Neuronal stem cell (in vitro differentiated cells): ENCODE measurements at regions not wholly inside any gene's neighbourhood (a gene's known extent, or its start where the extent isn't known, plus 50 kb on each side); places are given as distances from the start of the nearest gene placed in this dataset.
A peak's percentile ranks its signal among the peaks of the same experiment; 100 is the strongest.

Source experiments
- DNase-seq: peaks from one replicate; pipeline ENCODE4 v3.0.0-alpha.2; 2013; ENCODE audit warnings: low spot score
- H2AFZ ChIP-seq: one replicate; pipeline ENCODE4 v1.6.1; 2013; ENCODE audit warnings: mild to moderate bottlenecking, low read length, inconsistent platforms
- H2AK5ac ChIP-seq: 2 replicates; pipeline ENCODE4 v1.6.1; 2013; ENCODE audit warnings: low read depth, mild to moderate bottlenecking, inconsistent platforms, low read length, moderate library complexity, mixed read lengths
- H2BK120ac ChIP-seq: 2 replicates; pipeline ENCODE4 v1.6.1; 2013; ENCODE audit warnings: low read depth, mild to moderate bottlenecking, inconsistent platforms, low read length, moderate library complexity, mixed read lengths
- H2BK12ac ChIP-seq: one replicate; pipeline ENCODE4 v1.6.1; 2013; ENCODE audit warnings: low read length, inconsistent platforms
- H2BK15ac ChIP-seq: 2 replicates; pipeline ENCODE4 v1.6.1; 2013; ENCODE audit warnings: mild to moderate bottlenecking, low read length, inconsistent platforms, mixed read lengths
- H2BK5ac ChIP-seq: one replicate; pipeline ENCODE4 v1.6.1; 2013; ENCODE audit warnings: inconsistent platforms, mild to moderate bottlenecking, low read length, moderate library complexity
- H3K14ac ChIP-seq: one replicate; pipeline ENCODE4 v1.6.1; 2013; ENCODE audit warnings: low read length, inconsistent platforms
- H3K18ac ChIP-seq: 2 replicates; pipeline ENCODE4 v1.6.1; 2013; ENCODE audit warnings: low read length, inconsistent platforms
- H3K23ac ChIP-seq: 2 replicates; pipeline ENCODE4 v1.6.1; 2013; ENCODE audit warnings: low read depth, mild to moderate bottlenecking, mixed read lengths, low read length, inconsistent platforms; ENCODE audit not compliant: poor library complexity
- H3K27ac ChIP-seq: replicated peaks from 3 replicates; pipeline ENCODE4 v1.5.1; 2013; ENCODE audit warnings: low read length, inconsistent platforms
- H3K27me3 ChIP-seq, 3 experiments: 2 replicates each; pipeline ENCODE4 v1.6.1; 2013; ENCODE audit warnings: low read length in 3 of 3, mild to moderate bottlenecking in 2 of 3, inconsistent platforms in 1 of 3, low read depth in 1 of 3, mixed read lengths in 1 of 3, moderate library complexity in 1 of 3; ENCODE audit not compliant: control insufficient read depth in 3 of 3, insufficient read depth in 3 of 3
- H3K36me3 ChIP-seq, 2 donors: replicated peaks in 1 of 2; 2 replicates each; pipeline ENCODE4 v1.6.1; 2013; ENCODE audit warnings: low read length in 2 of 2; ENCODE audit not compliant: control insufficient read depth in 2 of 2, insufficient read depth in 2 of 2
- H3K4ac ChIP-seq: 2 replicates; pipeline ENCODE4 v1.6.1; 2013; ENCODE audit warnings: inconsistent platforms, mild to moderate bottlenecking, low read length, moderate library complexity
- H3K4me1 ChIP-seq, 2 donors: 1 replicate in 1 of 2; 2 replicates in 1 of 2; pipeline ENCODE4 v1.6.1; 2013; ENCODE audit warnings: low read length in 2 of 2, low read depth in 1 of 2; ENCODE audit not compliant: control insufficient read depth in 2 of 2, insufficient read depth in 1 of 2
- H3K4me2 ChIP-seq: one replicate; pipeline ENCODE4 v1.6.1; 2013; ENCODE audit warnings: mild to moderate bottlenecking, low read length, inconsistent platforms; ENCODE audit not compliant: insufficient read depth, poor library complexity, severe bottlenecking
- H3K4me3 ChIP-seq, 2 donors: 2 replicates each; pipeline ENCODE4 v1.5.1; 2013; ENCODE audit warnings: low read length in 2 of 2, mild to moderate bottlenecking in 2 of 2, inconsistent platforms in 1 of 2, moderate library complexity in 1 of 2
- H3K79me1 ChIP-seq: one replicate; pipeline ENCODE4 v1.6.1; 2013; ENCODE audit warnings: low read depth, mild to moderate bottlenecking, inconsistent platforms, low read length, moderate library complexity
- H3K9ac ChIP-seq: one replicate; pipeline ENCODE4 v1.6.1; 2013; ENCODE audit warnings: mild to moderate bottlenecking, low read depth, low read length, inconsistent platforms; ENCODE audit not compliant: poor library complexity
- H3K9me3 ChIP-seq, 2 donors: replicated peaks in 1 of 2; 2 replicates each; pipeline versions ENCODE3 to v1.6.1; 2013; ENCODE audit warnings: low read length in 2 of 2, mild to moderate bottlenecking in 2 of 2, inconsistent platforms in 1 of 2, low read depth in 1 of 2, mixed read lengths in 1 of 2, moderate library complexity in 1 of 2; ENCODE audit not compliant: control insufficient read depth in 2 of 2, insufficient read depth in 1 of 2
- H4K8ac ChIP-seq: one replicate; pipeline ENCODE4 v1.6.1; 2013; ENCODE audit warnings: low read depth, mild to moderate bottlenecking, inconsistent platforms, low read length, moderate library complexity
- H4K91ac ChIP-seq: one replicate; pipeline ENCODE4 v1.6.1; 2013; ENCODE audit warnings: low read length, low read depth, mild to moderate bottlenecking, inconsistent platforms; ENCODE audit not compliant: poor library complexity
- WGBS, 2 donors: extraction: QIAGEN DNeasy Blood & Tissue Kit; methylation state at CpG; one replicate each; pipeline ENCODE4 v1.1.7; 2013; ENCODE audit warnings: missing lambda C conversion rate in 2 of 2, mixed read lengths in 1 of 2; ENCODE audit not compliant: insufficient read length in 2 of 2, insufficient replicate concordance in 1 of 2; ENCODE audit errors: extremely low coverage in 2 of 2; 5-methylcytosine and 5-hydroxymethylcytosine counted together

DNA sequence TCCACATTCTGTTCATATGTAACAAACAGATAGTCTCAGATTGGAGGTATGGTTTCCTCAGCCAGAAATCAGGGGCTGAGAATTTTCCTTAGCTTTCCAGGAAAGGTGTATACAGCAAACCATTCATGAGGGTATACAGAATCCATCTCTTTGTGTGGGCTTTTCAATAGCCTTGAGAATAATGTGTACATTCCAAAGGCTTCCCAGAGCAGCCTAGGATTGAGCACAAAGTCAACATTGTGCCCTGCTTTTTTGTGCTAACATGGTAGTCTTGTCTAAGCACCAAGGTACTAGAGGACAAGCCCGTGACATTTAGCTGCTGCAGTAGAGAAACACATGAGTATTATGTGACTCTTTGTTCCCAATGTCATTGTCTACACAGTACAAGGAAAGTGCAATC, 322.1 kb upstream of the TANK start:
- no peak overlapping the region for H4K91ac ChIP-seq
- H3K4me3 ChIP-seq, result no peak overlapping the region
- H2BK5ac ChIP-seq, result no peak overlapping the region
- no peak overlapping the region for H2AFZ ChIP-seq
- no CpG with 5 or more reads among the region's 1 CpG for WGBS, 2 donors
- H2BK15ac ChIP-seq, result no peak overlapping the region
- H3K9ac ChIP-seq, result no peak overlapping the region
- H3K27me3 ChIP-seq, result no peaks in the 10 kb centered on the region
- H3K23ac ChIP-seq, result no peak overlapping the region
- no peak overlapping the region for H3K4ac ChIP-seq
- DNase-seq, result no peak
- no peaks in the 10 kb centered on the region for H3K36me3 ChIP-seq
- peaks cover 1% of the 10 kb centered on the region for H3K79me1 ChIP-seq
- H3K9me3 ChIP-seq, result peaks cover 2 to 13% of the 10 kb centered on the region in 2 donors
- H2AK5ac ChIP-seq, result no peak overlapping the region
- H2BK12ac ChIP-seq, result no peak overlapping the region
- H3K4me1 ChIP-seq, result peaks cover 3 to 12% of the 10 kb centered on the region in 2 donors
- no peak overlapping the region for H3K14ac ChIP-seq
- no peak overlapping the region for H2BK120ac ChIP-seq
- H3K18ac ChIP-seq, result no peak overlapping the region
- no peak overlapping the region for H3K4me2 ChIP-seq
- H3K27ac ChIP-seq, result no peak overlapping the region
- H4K8ac ChIP-seq, result no peak overlapping the region

- no peak overlapping the region for H3K27ac ChIP-seq
- no CpG with 5 or more reads among the region's 4 CpGs for WGBS, 2 donors
Observed at GRCh38 chr2:160838691-160839090, 321.5 kb upstream of the TANK start.

DNA sequence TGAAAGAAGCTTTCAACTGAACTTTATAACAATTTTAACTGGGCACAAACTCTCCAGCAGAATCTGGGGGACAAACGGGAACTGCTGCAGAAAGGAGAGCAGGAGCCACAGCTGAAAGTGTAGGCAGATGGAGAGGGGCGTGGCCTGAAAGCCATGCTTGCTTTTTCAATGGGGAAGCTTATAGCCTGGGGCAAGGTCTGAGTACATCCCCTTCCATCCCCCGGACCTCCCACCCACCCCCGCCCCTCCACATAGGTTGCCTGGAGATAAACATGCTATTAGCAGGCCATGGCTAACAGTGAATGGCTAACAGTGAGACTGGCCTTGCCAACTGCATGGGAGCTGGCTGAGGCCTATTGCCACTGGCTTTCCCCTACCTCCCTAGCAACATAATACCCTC, 317.9 kb upstream of the TANK start:
- H3K36me3 ChIP-seq, result no peaks in the 10 kb centered on the region
- no peak overlapping the region for H3K4me3 ChIP-seq
- H3K14ac ChIP-seq, result no peak overlapping the region
- peaks cover 3 to 19% of the 10 kb centered on the region in 2 donors for H3K9me3 ChIP-seq
- H3K4ac ChIP-seq, result no peak overlapping the region
- H3K23ac ChIP-seq, result no peak overlapping the region
- peak overlapping the region; percentile 20 for H2AFZ ChIP-seq
- no peak overlapping the region for H2BK120ac ChIP-seq
- no peak overlapping the region for H2AK5ac ChIP-seq
- H3K79me1 ChIP-seq, result peaks cover 1% of the 10 kb centered on the region
- no peak overlapping the region for H2BK12ac ChIP-seq
- no peak overlapping the region for H2BK5ac ChIP-seq
- WGBS, 2 donors, result no CpG with 5 or more reads among the region's 4 CpGs
- no peak overlapping the region for H4K8ac ChIP-seq
- no peak overlapping the region for H3K9ac ChIP-seq
- H3K4me1 ChIP-seq, result peaks cover 1 to 12% of the 10 kb centered on the region in 2 donors
- H3K27ac ChIP-seq, result no peak overlapping the region
- H4K91ac ChIP-seq, result no peak overlapping the region
- H3K4me2 ChIP-seq, result no peak overlapping the region
- no peak overlapping the region for H2BK15ac ChIP-seq
- no peak for DNase-seq
- H3K27me3 ChIP-seq, result no peaks in the 10 kb centered on the region
- H3K18ac ChIP-seq, result no peak overlapping the region

More at GRCh38 chr2:160838691-160839090, 321.5 kb upstream of the TANK start:
- Histone ChIP-seq H3K36me3 (no peaks in the 10 kb centered on the region), H3K18ac (no peak overlapping the region), H4K8ac (no peak overlapping the region), H2BK15ac (no peak overlapping the region), H2AK5ac (no peak overlapping the region), H2BK120ac (no peak overlapping the region), H3K4me1 (peaks cover 3 to 12% of the 10 kb centered on the region in 2 donors), H4K91ac (no peak overlapping the region), H3K23ac (no peak overlapping the region), H3K4me2 (no peak overlapping the region), H3K79me1 (peaks cover 1% of the 10 kb centered on the region), H2AFZ (no peak overlapping the region), H3K4me3 (no peak overlapping the region), H3K9me3 (peaks cover 3 to 16% of the 10 kb centered on the region in 2 donors), H2BK5ac (no peak overlapping the region), H3K14ac (no peak overlapping the region), H3K4ac (no peak overlapping the region), H2BK12ac (no peak overlapping the region), H3K27me3 (no peaks in the 10 kb centered on the region), H3K9ac (no peak overlapping the region)
- DNase-seq, result no peak

DNA sequence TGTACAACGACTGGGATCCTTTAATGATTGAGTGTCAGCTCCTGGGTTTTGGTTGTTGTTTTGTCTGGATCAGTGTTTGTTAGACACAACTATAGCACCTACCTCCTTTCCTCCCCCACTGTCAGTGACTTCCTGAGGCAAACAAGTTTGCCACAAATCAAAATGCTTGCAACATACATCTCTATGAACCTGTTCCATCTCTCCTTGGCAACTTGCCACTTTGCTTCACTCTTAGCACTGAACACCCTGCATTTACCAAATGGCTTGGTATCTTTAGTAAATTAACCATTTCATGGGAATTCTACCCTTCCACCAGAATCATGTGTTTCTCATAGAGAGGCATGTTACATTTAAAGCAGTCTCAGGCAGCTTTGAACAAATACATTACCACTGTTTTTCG, 301.1 kb upstream of the TANK start:
- Histone ChIP-seq H2AK5ac (no peak overlapping the region), H3K9ac (no peak overlapping the region), H4K91ac (no peak overlapping the region), H3K14ac (no peak overlapping the region), H2BK15ac (no peak overlapping the region), H2AFZ (peak overlapping the region; percentile 45), H3K4me3 (no peak overlapping the region), H2BK120ac (no peak overlapping the region), H3K27me3 (no peaks in the 10 kb centered on the region), H3K9me3 (no peaks in the 10 kb centered on the region), H3K4me2 (no peak overlapping the region), H3K36me3 (no peaks in the 10 kb centered on the region), H3K27ac (no peak overlapping the region), H3K18ac (no peak overlapping the region), H3K4me1 (no peaks in the 10 kb centered on the region), H3K4ac (no peak overlapping the region), H2BK5ac (no peak overlapping the region), H2BK12ac (no peak overlapping the region), H3K79me1 (no peaks in the 10 kb centered on the region), H4K8ac (no peak overlapping the region), H3K23ac (no peak overlapping the region)
- no peak for DNase-seq
- whole genome bisulfite sequencing, 2 donors, result no CpG with 5 or more reads among the region's 2 CpGs
